Gastroesophageal sphincter (tissue), 3 donors: ENCODE measurements at regions not wholly inside any gene's neighbourhood (a gene's known extent, or its start where the extent isn't known, plus 50 kb on each side); places are given as distances from the start of the nearest gene placed in this dataset.

Experiments used
- EP300 ChIP-seq: sonication (generic); formaldehyde crosslinking; IDR thresholded peaks from one replicate; pipeline ENCODE4 v1.6.1; 2017; ENCODE audit warnings: antibody characterized with exemption, mild to moderate bottlenecking
- POLR2A ChIP-seq, 2 donors: fragments of 450-650 bp; IDR thresholded peaks; one replicate each; pipeline ENCODE4 v1.6.1; 2017; ENCODE audit warnings: antibody characterized with exemption in 2 of 2, mild to moderate bottlenecking in 2 of 2, moderate library complexity in 1 of 2
- POLR2AphosphoS5 ChIP-seq: sonication (generic); formaldehyde crosslinking; IDR thresholded peaks from one replicate; pipeline ENCODE4 v1.6.1; 2017; ENCODE audit warnings: antibody characterized with exemption
- TF ChIP-seq, protein P1 (sequence below), 4 experiments: fragments of 200-600 bp in 2 of 4; fragments of 450-650 bp in 2 of 4; sonication (generic) in 1 of 4; IDR thresholded peaks; one replicate each; pipeline ENCODE4 v1.5.1; 2017 to 2019; ENCODE audit warnings: antibody characterized with exemption in 4 of 4, mild to moderate bottlenecking in 2 of 4, moderate library complexity in 2 of 4

DNA sequence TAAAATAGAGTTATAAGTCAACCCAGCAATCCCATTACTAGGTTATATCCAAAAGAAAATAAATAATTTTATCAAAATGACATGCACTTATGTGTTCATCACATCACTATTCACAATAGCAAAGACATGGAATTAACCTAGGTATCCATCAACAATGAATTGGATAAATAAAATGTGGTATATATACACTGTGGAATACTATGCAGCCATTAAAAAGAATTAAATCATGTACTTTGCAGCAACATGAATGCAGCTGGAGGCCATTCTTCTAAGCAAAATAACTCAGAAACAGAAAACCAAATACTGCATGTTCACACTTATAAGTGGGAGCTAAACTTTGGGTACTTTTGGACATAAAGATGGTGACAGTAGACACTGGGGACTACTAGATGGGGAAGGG lies 626.0 kb downstream of the ADCYAP1 start:
- TF ChIP-seq, protein P1, sequence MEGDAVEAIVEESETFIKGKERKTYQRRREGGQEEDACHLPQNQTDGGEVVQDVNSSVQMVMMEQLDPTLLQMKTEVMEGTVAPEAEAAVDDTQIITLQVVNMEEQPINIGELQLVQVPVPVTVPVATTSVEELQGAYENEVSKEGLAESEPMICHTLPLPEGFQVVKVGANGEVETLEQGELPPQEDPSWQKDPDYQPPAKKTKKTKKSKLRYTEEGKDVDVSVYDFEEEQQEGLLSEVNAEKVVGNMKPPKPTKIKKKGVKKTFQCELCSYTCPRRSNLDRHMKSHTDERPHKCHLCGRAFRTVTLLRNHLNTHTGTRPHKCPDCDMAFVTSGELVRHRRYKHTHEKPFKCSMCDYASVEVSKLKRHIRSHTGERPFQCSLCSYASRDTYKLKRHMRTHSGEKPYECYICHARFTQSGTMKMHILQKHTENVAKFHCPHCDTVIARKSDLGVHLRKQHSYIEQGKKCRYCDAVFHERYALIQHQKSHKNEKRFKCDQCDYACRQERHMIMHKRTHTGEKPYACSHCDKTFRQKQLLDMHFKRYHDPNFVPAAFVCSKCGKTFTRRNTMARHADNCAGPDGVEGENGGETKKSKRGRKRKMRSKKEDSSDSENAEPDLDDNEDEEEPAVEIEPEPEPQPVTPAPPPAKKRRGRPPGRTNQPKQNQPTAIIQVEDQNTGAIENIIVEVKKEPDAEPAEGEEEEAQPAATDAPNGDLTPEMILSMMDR (IDR thresholded peaks at IDR 0.05) = no peak
- TF ChIP-seq POLR2A (IDR thresholded peaks at IDR 0.05) (no peak), EP300 (no peak), POLR2AphosphoS5 (no peak)
